Esophagus muscularis mucosa (tissue), 4 donors: ENCODE measurements at regions not wholly inside any gene's neighbourhood (a gene's known extent, or its start where the extent isn't known, plus 50 kb on each side); places are given as distances from the start of the nearest gene placed in this dataset.

Experiments used
- DNase-seq: peaks from one replicate; pipeline ENCODE4 v3.0.0-alpha.2; 2017; ENCODE audit errors: extremely low spot score
- H3K27ac ChIP-seq, 4 donors: fragments of 200-600 bp; sonication (generic); replicated peaks in 1 of 4; 1 replicate in 3 of 4; 2 replicates in 1 of 4; pipeline ENCODE4 v1.5.1; 2016 to 2019; ENCODE audit warnings: mild to moderate bottlenecking in 1 of 4
- H3K27me3 ChIP-seq, 4 donors: fragments of 200-600 bp; sonication (generic); one replicate each; pipeline versions ENCODE4 v1.5.1 to v1.6.0; 2016 to 2019
- H3K36me3 ChIP-seq, 4 donors: fragments of 200-600 bp; sonication (generic); one replicate each; pipeline ENCODE4 v1.5.1; 2016 to 2019
- H3K4me1 ChIP-seq, 4 donors: fragments of 200-600 bp; sonication (generic); one replicate each; pipeline ENCODE4 v1.5.1; 2016 to 2019
- H3K4me3 ChIP-seq, 4 donors: fragments of 200-600 bp; sonication (generic); 1 replicate in 2 of 4; 2 replicates in 2 of 4; pipeline ENCODE4 v1.5.1; 2016 to 2019; ENCODE audit warnings: mild to moderate bottlenecking in 4 of 4, moderate library complexity in 1 of 4
- H3K9me3 ChIP-seq, 4 donors: fragments of 200-600 bp; sonication (generic); 1 replicate in 3 of 4; 2 replicates in 1 of 4; pipeline ENCODE4 v1.5.1; 2016 to 2019
- EP300 ChIP-seq: sonication (generic); formaldehyde crosslinking; IDR thresholded peaks from one replicate; pipeline ENCODE4 v1.6.1; 2017; ENCODE audit warnings: antibody characterized with exemption
- POLR2A ChIP-seq: fragments of 450-650 bp; IDR thresholded peaks from one replicate; pipeline ENCODE4 v1.6.1; 2017; ENCODE audit warnings: antibody characterized with exemption, moderate library complexity, mild to moderate bottlenecking, low read depth
- POLR2AphosphoS5 ChIP-seq, 2 donors: sonication (generic); formaldehyde crosslinking; IDR thresholded peaks; one replicate each; pipeline ENCODE4 v1.6.1; 2017; ENCODE audit warnings: antibody characterized with exemption in 2 of 2
- WGBS: methylation state at CpG from one replicate; pipeline ENCODE4 v1.1.5; 2018; 5-methylcytosine and 5-hydroxymethylcytosine counted together
- intact Hi-C: fragments of 100-400 bp; cut with DNase I; formaldehyde crosslinking; loops from one replicate; pipeline ENCODE4 v1.15.1; 2023
- TF ChIP-seq, protein P1 (sequence below), 3 experiments: fragments of 200-600 bp in 2 of 3; fragments of 450-650 bp in 1 of 3; sonication (generic) in 2 of 3; IDR thresholded peaks; one replicate each; pipeline ENCODE4 v1.5.1; 2017 to 2019; ENCODE audit warnings: antibody characterized with exemption in 3 of 3, mild to moderate bottlenecking in 2 of 3, moderate library complexity in 1 of 3

DNA sequence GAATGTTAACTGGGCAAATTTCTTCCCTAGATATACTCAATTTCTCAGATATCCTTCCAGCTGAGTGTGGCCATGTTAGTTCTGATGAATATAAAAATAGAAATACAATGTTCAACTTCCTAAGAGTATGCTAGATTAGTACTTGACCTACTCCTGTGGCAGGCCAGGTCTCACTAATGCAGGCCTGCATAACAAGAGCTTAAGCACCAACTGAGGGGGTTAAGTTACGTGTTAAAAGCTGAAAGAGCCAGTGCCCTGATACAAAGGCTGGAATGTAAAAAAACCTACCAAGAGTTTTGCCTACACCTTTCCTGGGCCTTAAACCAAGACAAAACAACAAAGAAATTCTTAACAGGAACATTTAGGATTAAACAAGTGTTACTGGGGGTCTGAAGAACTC lies 102.8 kb downstream of the MRPS30 start:
- H3K4me1 ChIP-seq = peaks cover 0 to 6% (median 2%) of the 10 kb centered on the region in 4 donors
- intact Hi-C loops = no loop called here
- H3K36me3 ChIP-seq = no peaks in the 10 kb centered on the region
- no peaks in the 10 kb centered on the region for H3K9me3 ChIP-seq
- no peak overlapping the region for H3K27ac ChIP-seq
- no peak for DNase-seq
- H3K4me3 ChIP-seq = no peak overlapping the region
- H3K27me3 ChIP-seq = no peaks in the 10 kb centered on the region
- TF ChIP-seq, protein P1, sequence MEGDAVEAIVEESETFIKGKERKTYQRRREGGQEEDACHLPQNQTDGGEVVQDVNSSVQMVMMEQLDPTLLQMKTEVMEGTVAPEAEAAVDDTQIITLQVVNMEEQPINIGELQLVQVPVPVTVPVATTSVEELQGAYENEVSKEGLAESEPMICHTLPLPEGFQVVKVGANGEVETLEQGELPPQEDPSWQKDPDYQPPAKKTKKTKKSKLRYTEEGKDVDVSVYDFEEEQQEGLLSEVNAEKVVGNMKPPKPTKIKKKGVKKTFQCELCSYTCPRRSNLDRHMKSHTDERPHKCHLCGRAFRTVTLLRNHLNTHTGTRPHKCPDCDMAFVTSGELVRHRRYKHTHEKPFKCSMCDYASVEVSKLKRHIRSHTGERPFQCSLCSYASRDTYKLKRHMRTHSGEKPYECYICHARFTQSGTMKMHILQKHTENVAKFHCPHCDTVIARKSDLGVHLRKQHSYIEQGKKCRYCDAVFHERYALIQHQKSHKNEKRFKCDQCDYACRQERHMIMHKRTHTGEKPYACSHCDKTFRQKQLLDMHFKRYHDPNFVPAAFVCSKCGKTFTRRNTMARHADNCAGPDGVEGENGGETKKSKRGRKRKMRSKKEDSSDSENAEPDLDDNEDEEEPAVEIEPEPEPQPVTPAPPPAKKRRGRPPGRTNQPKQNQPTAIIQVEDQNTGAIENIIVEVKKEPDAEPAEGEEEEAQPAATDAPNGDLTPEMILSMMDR (IDR thresholded peaks at IDR 0.05) = no peak
- TF ChIP-seq POLR2AphosphoS5 (IDR thresholded peaks at IDR 0.05) (no peak), POLR2A (no peak), EP300 (no peak)
- WGBS = 78% methylated on average over 1 of the region's 1 CpG

DNA sequence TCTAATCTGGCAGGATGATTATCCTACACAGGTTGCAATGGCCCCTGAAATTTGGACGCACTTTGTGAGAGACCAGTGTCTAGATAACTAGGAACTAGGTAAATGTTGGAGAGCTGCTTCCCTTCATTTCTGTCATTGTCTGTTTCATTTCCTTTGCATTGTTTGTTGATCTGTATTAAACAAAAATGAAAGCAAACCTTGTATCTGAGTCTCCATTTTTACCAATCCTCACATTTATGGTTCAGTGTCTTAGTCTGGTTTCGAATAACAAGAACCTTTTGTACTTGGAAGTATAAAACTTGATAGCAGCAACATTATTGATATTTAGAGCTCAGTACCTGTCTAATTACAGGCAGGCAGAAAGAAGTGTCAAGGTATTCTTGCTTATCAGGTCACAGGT lies 105.5 kb downstream of the MRPS30 start:
- Histone ChIP-seq H3K4me1 (peaks cover 0 to 2% (median under 1%) of the 10 kb centered on the region in 4 donors), H3K4me3 (no peak overlapping the region), H3K27ac (no peak overlapping the region), H3K9me3 (no peaks in the 10 kb centered on the region), H3K36me3 (no peaks in the 10 kb centered on the region), H3K27me3 (no peaks in the 10 kb centered on the region)
- DNase-seq = no peak
- 92% methylated on average over 2 of the region's 2 CpGs for WGBS
- no peak for TF ChIP-seq POLR2A
- no peak for TF ChIP-seq EP300
- no peak for TF ChIP-seq POLR2AphosphoS5 (IDR thresholded peaks at IDR 0.05)
- TF ChIP-seq, protein P1 (IDR thresholded peaks at IDR 0.05) = no peak
- intact Hi-C loops = no loop called here

DNA sequence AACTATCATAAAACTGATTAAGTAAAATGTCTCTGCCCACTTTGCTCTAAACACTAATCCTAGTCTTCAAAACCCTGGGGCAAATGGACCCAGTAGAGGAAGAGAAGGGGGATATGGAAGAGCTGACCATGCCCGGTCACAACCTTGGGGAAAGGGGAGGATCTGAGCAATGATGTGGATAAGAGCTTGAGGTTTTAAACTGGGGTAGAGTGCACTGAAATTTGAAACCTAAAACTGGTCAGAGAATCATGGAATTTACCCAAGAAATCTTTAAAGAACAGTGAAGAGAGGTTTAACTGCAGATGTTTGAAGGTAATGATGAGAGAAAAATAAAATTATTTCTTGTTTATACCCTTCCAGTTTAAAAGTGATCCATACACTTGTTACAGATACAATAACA lies 110.8 kb downstream of the MRPS30 start:
- TF ChIP-seq, protein P1 (IDR thresholded peaks at IDR 0.05) = no peak
- TF ChIP-seq EP300 (no peak), POLR2A (no peak), POLR2AphosphoS5 (IDR thresholded peaks at IDR 0.05) (no peak)
- no peaks in the 10 kb centered on the region for H3K4me1 ChIP-seq
- 80% methylated on average over 1 of the region's 1 CpG for WGBS
- no peak overlapping the region for H3K27ac ChIP-seq
- no peaks in the 10 kb centered on the region for H3K36me3 ChIP-seq
- intact Hi-C loops = no loop called here
- no peak for DNase-seq
- no peak overlapping the region for H3K4me3 ChIP-seq
- peaks cover 0 to 3% (median 0%) of the 10 kb centered on the region in 4 donors for H3K9me3 ChIP-seq
- H3K27me3 ChIP-seq = no peaks in the 10 kb centered on the region

DNA sequence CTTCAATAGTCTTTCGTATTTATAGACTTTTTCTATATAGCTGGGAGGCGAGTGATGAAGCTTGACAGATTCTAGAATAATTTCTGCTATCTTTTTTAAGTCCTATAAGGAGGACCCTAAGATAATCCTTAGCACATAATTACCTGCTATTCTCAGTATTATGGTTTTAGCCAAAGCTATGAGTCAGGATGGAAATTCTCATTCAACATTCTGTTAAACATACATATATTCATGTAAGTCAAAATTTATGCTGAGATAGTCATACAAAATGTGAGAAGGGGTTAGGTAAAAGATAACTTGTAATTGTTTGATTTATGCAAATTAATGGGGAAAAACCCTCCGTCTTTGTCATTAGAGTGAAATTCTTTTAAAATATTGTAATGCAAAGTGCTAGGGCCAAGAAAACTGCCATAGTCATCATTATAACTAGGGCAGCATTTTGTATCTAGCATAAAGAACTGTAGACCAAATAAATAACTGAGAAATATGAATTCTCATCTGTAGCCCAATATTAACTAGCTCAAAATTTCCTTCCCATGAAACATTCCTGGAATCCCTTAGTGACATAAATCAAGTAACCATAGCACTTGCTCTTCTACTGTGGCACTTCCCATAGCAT lies 118.5 kb downstream of the MRPS30 start:
- DNase-seq = no peak
- Histone ChIP-seq H3K27me3 (no peaks in the 10 kb centered on the region), H3K27ac (no peak overlapping the region), H3K9me3 (peaks cover 0 to 3% (median 0%) of the 10 kb centered on the region in 4 donors), H3K36me3 (no peaks in the 10 kb centered on the region), H3K4me1 (no peaks in the 10 kb centered on the region), H3K4me3 (no peak overlapping the region)
- TF ChIP-seq, protein P1 (IDR thresholded peaks at IDR 0.05) = no peak
- TF ChIP-seq POLR2AphosphoS5 (IDR thresholded peaks at IDR 0.05) (no peak), EP300 (no peak), POLR2A (no peak)
- intact Hi-C loops = no loop called here
- 83% methylated on average over 3 of the region's 3 CpGs for WGBS
